Endothelial cell (in vitro differentiated cells): ENCODE measurements at regions not wholly inside any gene's neighbourhood (a gene's known extent, or its start where the extent isn't known, plus 50 kb on each side); places are given as distances from the start of the nearest gene placed in this dataset.
A peak's percentile ranks its signal among the peaks of the same experiment; 100 is the strongest.
"Not testable (repeated sequence)": the region's sequence is repeated elsewhere in the genome, so short reads cannot be mapped to it uniquely, and the experiment has no call there.

Experiments used
- DNase-seq: peaks from one replicate; pipeline ENCODE4 v3.0.0; 2021; ENCODE audit warnings: low spot score
- H3K27ac Mint-ChIP-seq: one replicate; pipeline ENCODE4 v1.8.0; 2021; ENCODE audit warnings: mixed read lengths, inconsistent platforms; ENCODE audit not compliant: unreplicated experiment
- H3K27me3 Mint-ChIP-seq: one replicate; pipeline ENCODE4 v1.8.0; 2021; ENCODE audit warnings: mild to moderate bottlenecking, moderate library complexity, mixed read lengths, inconsistent platforms; ENCODE audit not compliant: unreplicated experiment
- H3K36me3 Mint-ChIP-seq: one replicate; pipeline ENCODE4 v1.8.0; 2021; ENCODE audit warnings: mild to moderate bottlenecking, low read depth, mixed read lengths, inconsistent platforms; ENCODE audit not compliant: unreplicated experiment
- H3K4me1 Mint-ChIP-seq: one replicate; pipeline ENCODE4 v1.8.0; 2021; ENCODE audit warnings: mild to moderate bottlenecking, mixed read lengths, inconsistent platforms; ENCODE audit not compliant: unreplicated experiment
- H3K4me3 Mint-ChIP-seq: one replicate; pipeline ENCODE4 v1.8.0; 2021; ENCODE audit warnings: mild to moderate bottlenecking, mixed read lengths, inconsistent platforms; ENCODE audit not compliant: unreplicated experiment
- H3K9me3 Mint-ChIP-seq: one replicate; pipeline ENCODE4 v1.8.0; 2021; ENCODE audit warnings: mixed read lengths, inconsistent platforms; ENCODE audit not compliant: unreplicated experiment
- CTCF ChIP-seq: fragments of 200-600 bp; sonication (generic); IDR thresholded peaks from one replicate; pipeline ENCODE4 v1.5.0; 2021; ENCODE audit warnings: antibody characterized with exemption; ENCODE audit not compliant: unreplicated experiment

- H3K4me1 Mint-ChIP-seq: peaks cover 11% of the 10 kb centered on the region
- no peak for DNase-seq
- peaks cover 10% of the 10 kb centered on the region for H3K9me3 Mint-ChIP-seq
- no peaks in the 10 kb centered on the region for H3K27me3 Mint-ChIP-seq
- no peak for TF ChIP-seq CTCF
- H3K4me3 Mint-ChIP-seq: no peak overlapping the region
- no peak overlapping the region for H3K27ac Mint-ChIP-seq
- H3K36me3 Mint-ChIP-seq: no peaks in the 10 kb centered on the region
Measured at GRCh38 chr15:70576696-70577095, 186.7 kb downstream of the UACA start.

GRCh38 chr15:70576276-70576675 is 187.1 kb downstream of the UACA start:
- no peaks in the 10 kb centered on the region for H3K27me3 Mint-ChIP-seq
- no peak overlapping the region for H3K27ac Mint-ChIP-seq
- no peak for TF ChIP-seq CTCF
- H3K4me1 Mint-ChIP-seq: peaks cover 11% of the 10 kb centered on the region
- peaks cover 10% of the 10 kb centered on the region for H3K9me3 Mint-ChIP-seq
- DNase-seq: no peak
- no peaks in the 10 kb centered on the region for H3K36me3 Mint-ChIP-seq
- H3K4me3 Mint-ChIP-seq: no peak overlapping the region

- no peak for TF ChIP-seq CTCF
- peaks cover 11% of the 10 kb centered on the region for H3K4me1 Mint-ChIP-seq
- no peak overlapping the region for H3K27ac Mint-ChIP-seq
- no peak overlapping the region for H3K4me3 Mint-ChIP-seq
- no peak for DNase-seq
- no peaks in the 10 kb centered on the region for H3K36me3 Mint-ChIP-seq
- peaks cover 10% of the 10 kb centered on the region for H3K9me3 Mint-ChIP-seq
- no peaks in the 10 kb centered on the region for H3K27me3 Mint-ChIP-seq
Measured at GRCh38 chr15:70575231-70576226, 187.8 kb downstream of the UACA start.

GRCh38 chr15:70574325-70574724 is 189.0 kb downstream of the UACA start:
- H3K4me1 Mint-ChIP-seq, DNase-seq, H3K27me3 Mint-ChIP-seq, H3K36me3 Mint-ChIP-seq, H3K27ac Mint-ChIP-seq: not testable (repeated sequence)
- peak overlapping the region; percentile 1 for H3K4me3 Mint-ChIP-seq
- H3K9me3 Mint-ChIP-seq: peaks cover 10% of the 10 kb centered on the region

- no peak for TF ChIP-seq CTCF
- Mint-ChIP-seq H3K36me3 (no peaks in the 10 kb centered on the region), H3K4me3 (no peak overlapping the region)
Measured at GRCh38 chr15:70573121-70573850, 190.1 kb downstream of the UACA start.

More at GRCh38 chr15:70573121-70573850, 190.1 kb downstream of the UACA start:
- Mint-ChIP-seq H3K9me3 (peaks cover 10% of the 10 kb centered on the region), H3K27ac (no peak overlapping the region), H3K27me3 (no peaks in the 10 kb centered on the region), H3K4me1 (no peaks in the 10 kb centered on the region)
- no peak for DNase-seq
